ENCODE measurements at regions not wholly inside any gene's neighbourhood (a gene's known extent, or its start where the extent isn't known, plus 50 kb on each side); places are given as distances from the start of the nearest gene placed in this dataset.

DNA sequence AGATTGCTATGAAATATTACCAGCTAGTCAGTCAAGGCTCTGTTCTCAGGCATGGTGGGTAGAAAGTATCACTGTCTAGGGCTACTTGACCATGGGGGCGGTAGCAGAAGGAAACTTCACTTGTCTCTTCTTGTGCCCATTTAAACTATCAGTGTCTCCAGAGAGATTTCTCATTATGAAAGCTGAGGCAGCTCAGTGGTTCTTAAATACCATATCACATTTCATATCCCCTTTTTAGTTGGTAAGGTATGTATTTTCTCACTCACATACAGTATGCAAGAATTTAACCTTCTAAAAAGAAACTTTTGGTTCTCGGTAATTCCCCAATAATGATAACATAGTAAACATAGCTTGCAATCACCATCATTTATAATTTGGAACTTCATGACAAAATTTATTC, 1180.0 kb upstream of the TENM4 start:
- POLR2A ChIA-PET = no interaction called here
- no peak for DNase-seq
- Mint-ChIP-seq H3K27ac (no peak overlapping the region), H3K9me3 (no peaks in the 10 kb centered on the region), H3K27me3 (no peaks in the 10 kb centered on the region), H3K4me1 (no peaks in the 10 kb centered on the region), H3K4me3 (no peak overlapping the region), H3K36me3 (no peaks in the 10 kb centered on the region)
- ATAC-seq (ENCODE audit: low read depth) = no peak

DNA sequence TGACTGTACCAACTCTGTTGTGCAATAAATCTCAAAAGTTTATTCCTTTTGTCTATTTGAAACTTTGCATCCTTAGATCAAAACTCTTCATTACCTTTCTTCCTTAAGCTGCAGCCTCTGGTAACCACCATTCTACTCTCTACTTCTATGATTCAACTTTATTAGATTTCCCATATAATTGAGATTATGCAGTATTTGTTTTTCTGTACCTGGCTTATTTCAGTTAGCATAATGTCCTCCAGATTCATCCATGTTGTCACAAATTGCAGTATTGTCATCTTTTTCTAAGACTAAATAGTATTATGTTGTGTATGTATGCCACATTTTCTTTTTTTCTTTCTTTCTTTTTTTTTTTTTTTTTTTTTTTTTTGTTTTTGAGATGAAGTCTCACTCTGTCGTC, 1176.3 kb upstream of the TENM4 start:
- ATAC-seq (ENCODE audit: low read depth) (no peak), DNase-seq (no peak)
- H3K36me3 Mint-ChIP-seq = no peaks in the 10 kb centered on the region
- POLR2A ChIA-PET = no interaction called here
- no peaks in the 10 kb centered on the region for H3K4me1 Mint-ChIP-seq
- peaks cover 1% of the 10 kb centered on the region for H3K9me3 Mint-ChIP-seq
- no peak overlapping the region for H3K27ac Mint-ChIP-seq
- H3K4me3 Mint-ChIP-seq = no peak overlapping the region
- H3K27me3 Mint-ChIP-seq = no peaks in the 10 kb centered on the region

DNA sequence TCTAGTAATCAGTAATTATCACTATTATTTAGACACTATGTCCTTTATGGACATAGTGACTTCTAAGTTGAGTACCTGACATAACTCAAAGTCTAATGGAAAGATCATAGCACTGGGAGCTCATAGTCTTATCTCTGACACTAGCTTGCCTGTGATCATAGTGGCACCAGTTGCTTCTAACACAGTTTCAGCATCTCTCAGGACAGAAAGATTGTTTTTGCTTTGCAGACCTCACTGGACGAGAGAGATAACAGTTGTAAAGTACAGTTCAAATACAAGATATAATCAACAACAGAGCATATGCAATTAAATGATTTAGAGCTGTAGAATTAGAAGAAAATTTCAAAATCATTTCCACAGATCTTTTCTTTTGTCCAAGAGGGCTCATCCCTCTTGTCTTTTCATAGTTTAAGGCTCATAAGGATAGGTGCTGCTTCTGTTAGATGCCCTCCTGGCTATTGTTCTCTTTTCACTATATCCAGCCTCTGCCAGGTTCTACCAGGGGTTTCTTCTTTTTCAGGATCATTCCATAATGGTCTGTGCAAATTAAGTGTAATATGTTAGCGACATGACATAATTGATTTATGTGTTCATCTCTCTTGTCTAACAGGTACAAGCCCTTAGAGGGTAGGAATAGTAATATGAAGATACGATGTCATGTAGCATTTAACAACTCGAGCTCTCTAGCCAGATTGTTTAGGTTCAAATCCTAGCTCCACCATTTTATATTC, 1175.4 kb upstream of the TENM4 start:
- Mint-ChIP-seq H3K27ac (no peak overlapping the region), H3K36me3 (no peaks in the 10 kb centered on the region), H3K9me3 (peaks cover 2% of the 10 kb centered on the region), H3K4me1 (no peaks in the 10 kb centered on the region), H3K4me3 (no peak overlapping the region), H3K27me3 (no peaks in the 10 kb centered on the region)
- no peak for ATAC-seq (ENCODE audit: low read depth)
- no peak for DNase-seq
- POLR2A ChIA-PET = no interaction called here

DNA sequence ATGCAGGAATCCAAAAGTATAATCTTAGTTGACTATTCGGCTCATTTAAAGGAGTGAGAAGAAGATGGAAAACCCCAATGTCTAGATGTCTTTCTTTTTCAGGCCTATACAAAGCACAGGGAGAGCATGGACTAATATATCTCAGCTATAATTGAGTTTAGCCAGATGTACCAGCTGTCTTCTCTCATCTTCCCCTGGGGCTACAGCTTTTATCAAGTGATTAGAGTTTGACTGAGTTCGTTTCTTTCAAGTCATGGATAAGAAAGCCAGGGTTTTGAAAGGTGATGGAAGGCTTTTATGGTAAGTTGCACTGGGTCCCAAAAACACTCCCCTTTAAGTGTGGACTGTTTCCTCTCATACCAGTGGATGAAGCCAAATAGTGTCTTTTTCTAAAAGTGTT, 1172.8 kb upstream of the TENM4 start:
- H3K4me1 Mint-ChIP-seq = no peaks in the 10 kb centered on the region
- no peak overlapping the region for H3K27ac Mint-ChIP-seq
- POLR2A ChIA-PET = no interaction called here
- peaks cover 10% of the 10 kb centered on the region for H3K9me3 Mint-ChIP-seq
- no peaks in the 10 kb centered on the region for H3K36me3 Mint-ChIP-seq
- no peak overlapping the region for H3K4me3 Mint-ChIP-seq
- DNase-seq (no peak), ATAC-seq (ENCODE audit: low read depth) (no peak)
- no peaks in the 10 kb centered on the region for H3K27me3 Mint-ChIP-seq

DNA sequence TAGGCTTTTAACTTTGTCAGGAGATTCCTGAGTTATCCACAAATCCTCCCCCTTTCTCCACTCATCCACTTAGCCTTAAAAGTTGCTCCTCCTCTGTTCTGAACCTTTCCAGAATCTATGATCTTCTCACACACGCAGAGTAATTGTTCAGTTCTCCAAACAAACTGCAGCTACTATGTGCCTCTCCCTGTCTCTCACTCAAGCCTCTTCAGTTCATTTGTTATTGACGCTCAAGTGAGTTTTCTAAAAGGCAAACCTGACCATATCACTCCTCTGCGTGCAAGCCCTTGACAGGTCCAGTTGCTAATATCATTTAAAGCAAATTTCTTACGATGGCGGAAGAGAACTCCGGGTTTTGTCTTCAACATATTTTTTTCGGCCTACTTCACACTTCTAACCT, 1169.7 kb upstream of the TENM4 start:
- DNase-seq = no peak
- Mint-ChIP-seq H3K36me3 (no peaks in the 10 kb centered on the region), H3K9me3 (peaks cover 10% of the 10 kb centered on the region), H3K4me1 (no peaks in the 10 kb centered on the region), H3K27me3 (no peaks in the 10 kb centered on the region), H3K27ac (no peak overlapping the region), H3K4me3 (no peak overlapping the region)
- no peak for ATAC-seq (ENCODE audit: low read depth)
- POLR2A ChIA-PET = no interaction called here

DNA sequence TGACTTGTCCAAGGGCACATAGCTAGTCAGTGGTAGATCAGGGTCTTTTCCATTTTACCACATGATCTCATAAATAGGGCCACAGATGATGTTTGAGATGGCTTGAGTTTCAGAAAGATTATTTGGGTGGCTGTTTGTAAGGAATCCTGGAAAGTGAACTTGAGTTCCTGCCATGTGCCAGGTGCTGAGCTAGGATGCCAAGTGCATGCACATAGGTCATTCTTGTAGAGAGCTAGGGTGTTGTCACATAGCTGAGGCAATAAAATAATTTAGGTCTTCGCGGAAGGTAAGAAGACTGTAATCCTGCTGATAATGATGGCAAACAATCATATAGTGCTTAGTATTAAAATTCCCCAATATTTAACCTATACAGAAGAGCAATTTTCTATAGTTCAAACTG, 1162.6 kb upstream of the TENM4 start:
- DNase-seq = no peak
- no peaks in the 10 kb centered on the region for H3K36me3 Mint-ChIP-seq
- no peak overlapping the region for H3K27ac Mint-ChIP-seq
- POLR2A ChIA-PET = no interaction called here
- no peak overlapping the region for H3K4me3 Mint-ChIP-seq
- H3K9me3 Mint-ChIP-seq = peaks cover 1% of the 10 kb centered on the region
- no peaks in the 10 kb centered on the region for H3K4me1 Mint-ChIP-seq
- ATAC-seq (ENCODE audit: low read depth) = no peak
- no peaks in the 10 kb centered on the region for H3K27me3 Mint-ChIP-seq

DNA sequence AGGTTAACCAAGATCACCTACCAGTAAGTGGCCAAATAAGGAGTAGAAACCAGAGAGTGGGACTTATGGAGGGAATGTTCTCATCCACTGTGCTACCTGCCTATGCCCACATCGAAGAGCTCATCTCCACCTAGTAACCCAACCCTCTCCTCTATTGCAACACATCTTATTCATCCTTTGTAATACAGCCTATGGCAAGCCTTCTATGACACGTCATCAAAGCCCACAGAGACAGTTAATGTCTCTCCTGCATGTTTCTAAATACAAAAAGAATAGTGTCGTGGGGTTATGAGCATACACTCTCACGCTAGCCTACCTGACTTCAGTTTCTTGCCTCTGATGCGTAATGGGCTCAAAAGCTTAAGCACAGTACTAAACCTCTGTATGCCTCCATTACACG, 1158.1 kb upstream of the TENM4 start:
- Mint-ChIP-seq H3K9me3 (peaks cover 5% of the 10 kb centered on the region), H3K4me1 (no peaks in the 10 kb centered on the region), H3K36me3 (no peaks in the 10 kb centered on the region), H3K27ac (no peak overlapping the region), H3K27me3 (no peaks in the 10 kb centered on the region), H3K4me3 (no peak overlapping the region)
- POLR2A ChIA-PET = no interaction called here
- no peak for DNase-seq
- no peak for ATAC-seq (ENCODE audit: low read depth)

DNA sequence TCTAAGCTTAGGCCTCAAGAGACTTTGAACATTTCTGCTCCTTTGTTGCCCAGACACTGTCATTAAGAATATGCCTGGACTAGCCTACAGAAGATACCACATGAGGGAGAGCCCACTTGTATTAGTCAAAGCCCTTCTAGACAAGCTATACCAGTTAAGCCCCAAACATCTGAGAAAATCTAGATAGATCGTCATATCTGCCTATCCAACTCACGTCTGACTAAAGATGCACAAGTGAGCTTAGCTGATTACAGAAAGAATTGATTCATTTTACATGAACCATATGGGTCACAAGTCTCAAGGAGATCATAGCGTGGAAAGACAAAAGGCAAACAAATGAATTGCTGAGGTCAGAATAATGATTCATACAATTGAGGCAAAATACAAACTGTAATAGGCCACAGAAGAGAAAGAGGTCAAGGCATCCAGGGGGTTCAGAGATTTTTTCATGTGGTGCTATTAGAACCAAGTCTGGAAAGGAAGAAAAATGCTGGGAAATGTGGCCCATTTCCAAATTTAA, 1155.5 kb upstream of the TENM4 start:
- no peak for DNase-seq
- Mint-ChIP-seq H3K27me3 (no peaks in the 10 kb centered on the region), H3K4me1 (no peaks in the 10 kb centered on the region), H3K9me3 (peaks cover 5% of the 10 kb centered on the region), H3K27ac (no peak overlapping the region), H3K4me3 (no peak overlapping the region), H3K36me3 (no peaks in the 10 kb centered on the region)
- POLR2A ChIA-PET = no interaction called here
- no peak for ATAC-seq (ENCODE audit: low read depth)

DNA sequence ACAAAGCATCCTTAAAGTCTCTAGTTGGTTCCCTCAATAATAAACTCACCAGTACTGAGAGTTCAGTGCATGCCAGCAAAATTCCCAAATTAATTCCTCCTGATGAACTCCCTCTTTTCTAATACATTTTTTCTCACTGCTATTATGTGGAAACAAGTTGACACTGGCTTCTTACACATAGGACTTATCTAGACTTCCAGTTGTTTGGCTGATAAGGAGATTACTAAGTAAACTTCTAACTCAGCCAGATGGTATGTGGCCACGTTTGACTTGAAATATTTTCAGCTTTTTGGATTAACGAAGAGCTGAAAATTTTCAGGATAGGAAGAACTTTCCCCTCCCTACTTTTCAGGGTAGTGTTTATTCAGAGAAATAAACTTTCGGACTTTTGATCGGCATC, 1154.2 kb upstream of the TENM4 start:
- H3K27me3 Mint-ChIP-seq = no peaks in the 10 kb centered on the region
- POLR2A ChIA-PET = no interaction called here
- peaks cover 5% of the 10 kb centered on the region for H3K9me3 Mint-ChIP-seq
- H3K4me1 Mint-ChIP-seq = no peaks in the 10 kb centered on the region
- ATAC-seq (ENCODE audit: low read depth) = no peak
- H3K27ac Mint-ChIP-seq = no peak overlapping the region
- no peaks in the 10 kb centered on the region for H3K36me3 Mint-ChIP-seq
- no peak for DNase-seq
- H3K4me3 Mint-ChIP-seq = no peak overlapping the region

DNA sequence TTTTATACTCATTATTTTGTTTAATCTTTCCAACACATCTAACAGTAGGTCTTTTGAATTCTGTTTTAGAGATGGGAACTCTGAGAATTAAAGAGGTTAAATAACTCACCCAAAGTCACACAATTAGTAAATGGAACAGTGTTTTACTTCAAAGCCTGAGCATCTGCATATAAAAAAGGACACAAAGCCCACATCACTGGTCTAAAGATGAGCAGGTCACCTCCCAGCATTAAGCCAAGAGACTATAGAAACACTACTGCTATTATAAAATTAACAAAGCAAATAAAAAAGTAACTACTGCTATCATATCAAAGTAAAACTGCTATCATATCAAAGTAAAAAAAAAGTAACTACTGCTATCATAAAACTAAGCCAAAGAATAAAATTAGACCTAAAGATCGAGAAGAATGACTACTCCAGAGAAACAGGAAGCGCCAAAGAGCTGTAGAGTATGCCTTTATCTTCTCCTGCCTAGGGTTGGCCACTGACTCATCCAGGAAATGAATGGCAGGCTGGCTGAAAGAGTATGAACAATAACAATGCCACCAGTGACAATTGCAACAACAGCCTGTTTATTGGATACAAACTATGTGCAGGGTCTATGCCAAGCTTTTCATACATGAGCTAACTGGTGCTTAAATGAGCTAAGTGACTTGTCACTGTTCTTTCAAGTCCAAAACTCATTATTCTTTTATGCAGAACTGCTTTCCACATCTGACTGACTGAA, 1153.0 kb upstream of the TENM4 start:
- Mint-ChIP-seq H3K27ac (no peak overlapping the region), H3K27me3 (no peaks in the 10 kb centered on the region), H3K4me1 (no peaks in the 10 kb centered on the region), H3K4me3 (no peak overlapping the region), H3K9me3 (peaks cover 4% of the 10 kb centered on the region), H3K36me3 (no peaks in the 10 kb centered on the region)
- POLR2A ChIA-PET = no interaction called here
- DNase-seq (no peak), ATAC-seq (ENCODE audit: low read depth) (no peak)

DNA sequence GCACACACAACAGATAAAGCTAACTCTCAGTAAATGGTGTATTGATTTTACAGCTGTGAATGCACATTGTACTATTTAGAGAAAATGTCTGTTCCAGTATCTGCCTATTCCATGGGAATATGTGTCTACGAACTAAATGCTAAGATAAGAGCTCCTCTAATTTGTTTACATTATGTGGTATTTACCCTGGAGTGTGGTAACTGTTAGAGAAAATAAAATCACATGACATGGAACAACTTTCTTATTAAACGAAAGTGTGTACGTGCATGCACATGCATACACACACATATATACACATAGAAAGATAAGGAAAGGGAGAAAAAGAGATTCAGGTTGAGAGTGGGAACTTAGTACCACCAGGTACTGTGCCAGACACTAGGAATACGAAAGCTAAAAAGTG, 1151.7 kb upstream of the TENM4 start:
- no peaks in the 10 kb centered on the region for H3K27me3 Mint-ChIP-seq
- H3K36me3 Mint-ChIP-seq = no peaks in the 10 kb centered on the region
- no peak overlapping the region for H3K4me3 Mint-ChIP-seq
- POLR2A ChIA-PET = no interaction called here
- peaks cover 4% of the 10 kb centered on the region for H3K9me3 Mint-ChIP-seq
- H3K27ac Mint-ChIP-seq = no peak overlapping the region
- no peaks in the 10 kb centered on the region for H3K4me1 Mint-ChIP-seq
- DNase-seq (no peak), ATAC-seq (ENCODE audit: low read depth) (no peak)

DNA sequence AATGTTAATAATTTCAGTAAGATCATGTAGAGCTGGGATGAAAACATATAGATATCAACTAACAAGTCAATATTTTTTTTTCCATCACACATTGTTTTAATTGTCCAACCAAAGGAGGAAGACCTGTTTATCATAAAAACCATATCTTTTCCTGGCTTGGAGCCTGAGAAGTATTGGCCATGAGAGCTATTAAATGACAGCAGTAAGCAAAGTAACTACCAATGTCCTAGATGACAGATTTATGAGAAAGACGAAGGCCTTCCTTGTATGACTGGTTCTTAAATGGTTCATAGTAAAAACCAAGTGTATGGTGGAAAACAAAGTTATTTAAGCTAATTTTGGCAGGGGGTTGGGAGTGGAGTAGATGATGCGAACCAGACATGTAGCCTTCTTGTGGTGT, 1147.1 kb upstream of the TENM4 start:
- Mint-ChIP-seq H3K36me3 (no peaks in the 10 kb centered on the region), H3K27ac (no peak overlapping the region), H3K4me3 (no peak overlapping the region), H3K27me3 (no peaks in the 10 kb centered on the region), H3K9me3 (no peaks in the 10 kb centered on the region), H3K4me1 (no peaks in the 10 kb centered on the region)
- DNase-seq = no peak
- POLR2A ChIA-PET = no interaction called here
- ATAC-seq (ENCODE audit: low read depth) = no peak

DNA sequence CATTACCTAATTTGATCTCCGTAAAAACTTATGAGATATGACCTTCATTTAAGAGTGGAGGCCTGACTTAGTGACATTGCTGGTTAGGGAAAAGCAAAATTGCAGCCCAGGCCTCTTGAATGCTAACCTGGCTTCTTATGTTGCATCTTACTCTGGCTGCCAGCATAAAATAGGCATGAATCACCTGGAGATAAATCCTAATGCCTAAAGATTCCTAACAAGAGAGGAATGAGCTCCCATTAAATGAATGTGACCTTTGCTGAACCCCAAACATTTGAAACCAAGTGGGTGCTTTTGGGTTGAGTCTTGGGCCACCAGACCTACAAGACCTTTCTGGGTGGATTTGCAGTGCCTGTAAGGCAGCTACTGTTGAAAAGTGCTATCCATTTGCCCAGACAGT, 1145.6 kb upstream of the TENM4 start:
- no peaks in the 10 kb centered on the region for H3K4me1 Mint-ChIP-seq
- DNase-seq = no peak
- ATAC-seq (ENCODE audit: low read depth) = no peak
- H3K4me3 Mint-ChIP-seq = no peak overlapping the region
- POLR2A ChIA-PET = no interaction called here
- no peaks in the 10 kb centered on the region for H3K36me3 Mint-ChIP-seq
- no peaks in the 10 kb centered on the region for H3K9me3 Mint-ChIP-seq
- H3K27ac Mint-ChIP-seq = no peak overlapping the region
- no peaks in the 10 kb centered on the region for H3K27me3 Mint-ChIP-seq

DNA sequence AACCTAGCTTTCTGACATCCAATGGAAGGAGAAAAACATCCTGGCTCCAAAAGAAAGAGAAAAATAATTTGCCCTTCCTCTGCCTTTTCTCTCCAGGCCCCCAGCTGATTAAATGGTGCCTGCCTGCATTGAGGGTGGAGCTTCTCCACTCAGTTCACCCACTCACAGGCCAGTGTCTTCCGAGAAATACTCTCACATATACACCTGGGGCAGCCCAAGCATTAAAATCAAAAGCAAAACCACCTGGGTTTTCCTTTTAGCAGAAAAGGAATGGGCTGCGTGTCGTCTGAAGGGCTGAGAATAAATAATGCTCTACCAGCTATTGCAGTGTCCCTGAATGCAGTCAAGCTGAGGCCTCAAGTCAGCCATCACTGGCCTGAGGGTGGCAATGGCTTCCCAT, 1143.8 kb upstream of the TENM4 start:
- POLR2A ChIA-PET = no interaction called here
- H3K27me3 Mint-ChIP-seq = no peaks in the 10 kb centered on the region
- H3K36me3 Mint-ChIP-seq = no peaks in the 10 kb centered on the region
- no peak for DNase-seq
- peaks cover 2% of the 10 kb centered on the region for H3K9me3 Mint-ChIP-seq
- no peak overlapping the region for H3K4me3 Mint-ChIP-seq
- no peak overlapping the region for H3K27ac Mint-ChIP-seq
- no peaks in the 10 kb centered on the region for H3K4me1 Mint-ChIP-seq
- no peak for ATAC-seq (ENCODE audit: low read depth)
